DND-41 (cell line): ENCODE measurements at regions not wholly inside any gene's neighbourhood (a gene's known extent, or its start where the extent isn't known, plus 50 kb on each side); places are given as distances from the start of the nearest gene placed in this dataset.

Experiments
- ATAC-seq: fragments of 200-7000 bp; cut with Tn5 transposase; 3 replicates; pipeline ENCODE4 v1.9.1; 2021; ENCODE audit warnings: low read depth; ENCODE audit not compliant: insufficient read depth
- DNase-seq: peaks from one replicate; pipeline ENCODE4 v3.0.0-alpha.2; 2020
- H2AFZ ChIP-seq: 2 replicates; pipeline ENCODE4 v1.6.0; 2012; ENCODE audit warnings: low read depth, low read length
- H3K27ac ChIP-seq: 2 replicates; pipeline ENCODE4 v1.5.1; 2012; ENCODE audit warnings: low read length, inconsistent platforms
- H3K27me3 ChIP-seq: fragments of 200-600 bp; sonication (generic); 2 replicates; pipeline ENCODE4 v1.6.0; 2012; ENCODE audit warnings: low read length, mild to moderate bottlenecking, inconsistent platforms; ENCODE audit not compliant: insufficient read depth, poor library complexity
- H3K36me3 ChIP-seq: 2 replicates; pipeline ENCODE4 v1.5.1; 2012; ENCODE audit warnings: low read length, inconsistent platforms; ENCODE audit not compliant: insufficient read depth
- H3K4me1 ChIP-seq: 2 replicates; pipeline ENCODE4 v1.5.1; 2012; ENCODE audit warnings: mild to moderate bottlenecking, low read length; ENCODE audit not compliant: insufficient read depth
- H3K4me2 ChIP-seq: 2 replicates; pipeline ENCODE4 v1.6.0; 2012; ENCODE audit warnings: mild to moderate bottlenecking, moderate library complexity, low read length, inconsistent platforms; ENCODE audit not compliant: insufficient read depth
- H3K4me3 ChIP-seq, 2 experiments: fragments of 200-600 bp in 1 of 2; shearing (Covaris generic) in 1 of 2; 2 replicates each; pipeline ENCODE4 v1.5.1; 2012 to 2016; ENCODE audit warnings: inconsistent platforms in 2 of 2, low read length in 2 of 2, mild to moderate bottlenecking in 2 of 2, low read depth in 1 of 2, moderate library complexity in 1 of 2
- H3K79me2 ChIP-seq: 2 replicates; pipeline ENCODE4 v1.6.0; 2012; ENCODE audit warnings: low read length, inconsistent platforms; ENCODE audit not compliant: insufficient read depth
- H3K9ac ChIP-seq: 2 replicates; pipeline ENCODE4 v1.6.0; 2012; ENCODE audit warnings: low read depth, mild to moderate bottlenecking, inconsistent platforms, low read length, moderate library complexity
- H3K9me3 ChIP-seq: 2 replicates; pipeline ENCODE4 v1.5.1; 2012; ENCODE audit warnings: low read length, moderate library complexity, mild to moderate bottlenecking, inconsistent platforms; ENCODE audit not compliant: insufficient read depth, severe bottlenecking
- H4K20me1 ChIP-seq: 2 replicates; pipeline ENCODE4 v1.6.0; 2012; ENCODE audit warnings: low read length; ENCODE audit not compliant: insufficient read depth
- EZH2 ChIP-seq: IDR thresholded peaks from 3 replicates; pipeline ENCODE4 v1.6.1; 2012; ENCODE audit warnings: borderline replicate concordance, low read depth, mild to moderate bottlenecking, moderate library complexity, low read length, inconsistent platforms; ENCODE audit not compliant: severe bottlenecking
- TF ChIP-seq, protein P1 (sequence below): IDR thresholded peaks from 2 replicates; pipeline ENCODE4 v1.5.1; 2012; ENCODE audit warnings: borderline replicate concordance, low read length, moderate library complexity, mild to moderate bottlenecking; ENCODE audit not compliant: poor library complexity, severe bottlenecking; ENCODE audit errors: extremely low read depth

- H3K9me3 ChIP-seq, result no peaks in the 10 kb centered on the region
- no peaks in the 10 kb centered on the region for H3K4me1 ChIP-seq
- no peak overlapping the region for H3K27ac ChIP-seq
- ATAC-seq, result no peak
- no peak for DNase-seq
- no peaks in the 10 kb centered on the region for H3K27me3 ChIP-seq
- H3K9ac ChIP-seq, result no peak overlapping the region
- no peak overlapping the region for H3K4me3 ChIP-seq
- H3K79me2 ChIP-seq, result no peaks in the 10 kb centered on the region
- TF ChIP-seq EZH2, result no peak
- TF ChIP-seq, protein P1, sequence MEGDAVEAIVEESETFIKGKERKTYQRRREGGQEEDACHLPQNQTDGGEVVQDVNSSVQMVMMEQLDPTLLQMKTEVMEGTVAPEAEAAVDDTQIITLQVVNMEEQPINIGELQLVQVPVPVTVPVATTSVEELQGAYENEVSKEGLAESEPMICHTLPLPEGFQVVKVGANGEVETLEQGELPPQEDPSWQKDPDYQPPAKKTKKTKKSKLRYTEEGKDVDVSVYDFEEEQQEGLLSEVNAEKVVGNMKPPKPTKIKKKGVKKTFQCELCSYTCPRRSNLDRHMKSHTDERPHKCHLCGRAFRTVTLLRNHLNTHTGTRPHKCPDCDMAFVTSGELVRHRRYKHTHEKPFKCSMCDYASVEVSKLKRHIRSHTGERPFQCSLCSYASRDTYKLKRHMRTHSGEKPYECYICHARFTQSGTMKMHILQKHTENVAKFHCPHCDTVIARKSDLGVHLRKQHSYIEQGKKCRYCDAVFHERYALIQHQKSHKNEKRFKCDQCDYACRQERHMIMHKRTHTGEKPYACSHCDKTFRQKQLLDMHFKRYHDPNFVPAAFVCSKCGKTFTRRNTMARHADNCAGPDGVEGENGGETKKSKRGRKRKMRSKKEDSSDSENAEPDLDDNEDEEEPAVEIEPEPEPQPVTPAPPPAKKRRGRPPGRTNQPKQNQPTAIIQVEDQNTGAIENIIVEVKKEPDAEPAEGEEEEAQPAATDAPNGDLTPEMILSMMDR, result no peak
- no peaks in the 10 kb centered on the region for H4K20me1 ChIP-seq
- no peaks in the 10 kb centered on the region for H3K36me3 ChIP-seq
- H3K4me2 ChIP-seq, result no peak overlapping the region
- no peak overlapping the region for H2AFZ ChIP-seq
Observed at GRCh38 chr1:59218521-59219236, 78.2 kb upstream of the FGGY start.

DNA sequence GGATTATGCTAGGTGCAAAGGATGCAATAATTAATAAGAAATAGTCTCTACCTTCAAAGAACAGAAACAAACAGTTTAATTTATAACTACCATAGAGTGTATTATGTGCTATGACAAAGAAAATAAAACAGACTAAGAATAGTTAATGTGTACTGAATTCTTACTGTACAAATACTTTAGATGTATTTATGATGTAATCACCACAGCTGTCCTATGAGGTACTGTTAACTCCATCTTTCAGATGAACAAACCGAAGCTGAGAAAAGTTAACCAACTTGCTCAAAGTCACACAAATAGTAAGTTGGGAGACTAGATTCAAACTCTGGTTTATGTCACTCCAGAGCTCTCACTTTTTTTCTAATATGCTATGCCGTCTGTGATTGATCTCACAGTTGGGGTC, 77.0 kb upstream of the FGGY start:
- TF ChIP-seq, protein P1, result no peak
- no peak for TF ChIP-seq EZH2
- no peak for ATAC-seq
- Histone ChIP-seq H3K36me3 (no peaks in the 10 kb centered on the region), H3K27ac (no peak overlapping the region), H4K20me1 (no peaks in the 10 kb centered on the region), H3K79me2 (no peaks in the 10 kb centered on the region), H2AFZ (no peak overlapping the region), H3K4me1 (no peaks in the 10 kb centered on the region), H3K9me3 (no peaks in the 10 kb centered on the region), H3K4me3 (no peak overlapping the region), H3K27me3 (no peaks in the 10 kb centered on the region), H3K4me2 (no peak overlapping the region), H3K9ac (no peak overlapping the region)
- no peak for DNase-seq

- no peak overlapping the region for H2AFZ ChIP-seq
- DNase-seq (no peak), ATAC-seq (no peak)
- TF ChIP-seq, protein P1, result no peak
- TF ChIP-seq EZH2, result no peak
- no peaks in the 10 kb centered on the region for H3K36me3 ChIP-seq
- H3K4me1 ChIP-seq, result no peaks in the 10 kb centered on the region
- H3K79me2 ChIP-seq, result no peaks in the 10 kb centered on the region
- no peak overlapping the region for H3K27ac ChIP-seq
- H3K9ac ChIP-seq, result no peak overlapping the region
- H4K20me1 ChIP-seq, result no peaks in the 10 kb centered on the region
- no peak overlapping the region for H3K4me3 ChIP-seq
- no peaks in the 10 kb centered on the region for H3K27me3 ChIP-seq
- no peak overlapping the region for H3K4me2 ChIP-seq
- H3K9me3 ChIP-seq, result no peaks in the 10 kb centered on the region
Observed at GRCh38 chr1:59220356-59220755, 76.5 kb upstream of the FGGY start.

DNA sequence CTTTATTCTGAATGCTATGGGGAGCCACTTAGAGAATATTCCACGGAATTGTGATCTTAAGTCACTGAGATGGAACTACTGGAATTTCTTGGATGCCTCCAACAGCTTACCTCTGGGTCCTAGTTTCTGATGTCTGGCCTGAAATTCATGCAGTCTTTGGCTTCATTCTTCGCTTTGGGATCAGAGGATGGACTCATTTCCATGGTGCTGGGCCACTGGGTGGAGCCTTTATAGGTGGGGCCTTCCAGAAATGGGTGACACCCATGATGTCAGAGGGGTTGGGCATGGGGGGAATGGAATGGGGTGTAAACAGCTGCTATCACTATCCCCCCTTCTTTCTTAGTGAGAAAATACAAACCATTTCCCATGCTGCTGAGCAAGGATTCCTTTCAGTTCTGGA, 73.7 kb upstream of the FGGY start:
- no peaks in the 10 kb centered on the region for H3K9me3 ChIP-seq
- H2AFZ ChIP-seq, result no peak overlapping the region
- H3K79me2 ChIP-seq, result no peaks in the 10 kb centered on the region
- no peaks in the 10 kb centered on the region for H3K36me3 ChIP-seq
- no peak overlapping the region for H3K4me3 ChIP-seq
- no peaks in the 10 kb centered on the region for H3K27me3 ChIP-seq
- no peak overlapping the region for H3K27ac ChIP-seq
- H4K20me1 ChIP-seq, result no peaks in the 10 kb centered on the region
- ATAC-seq (no peak), DNase-seq (no peak)
- H3K9ac ChIP-seq, result no peak overlapping the region
- TF ChIP-seq, protein P1, result no peak
- TF ChIP-seq EZH2, result no peak
- H3K4me1 ChIP-seq, result no peaks in the 10 kb centered on the region
- no peak overlapping the region for H3K4me2 ChIP-seq
